ENCODE measurements at regions not wholly inside any gene's neighbourhood (a gene's known extent, or its start where the extent isn't known, plus 50 kb on each side); places are given as distances from the start of the nearest gene placed in this dataset.

DNA sequence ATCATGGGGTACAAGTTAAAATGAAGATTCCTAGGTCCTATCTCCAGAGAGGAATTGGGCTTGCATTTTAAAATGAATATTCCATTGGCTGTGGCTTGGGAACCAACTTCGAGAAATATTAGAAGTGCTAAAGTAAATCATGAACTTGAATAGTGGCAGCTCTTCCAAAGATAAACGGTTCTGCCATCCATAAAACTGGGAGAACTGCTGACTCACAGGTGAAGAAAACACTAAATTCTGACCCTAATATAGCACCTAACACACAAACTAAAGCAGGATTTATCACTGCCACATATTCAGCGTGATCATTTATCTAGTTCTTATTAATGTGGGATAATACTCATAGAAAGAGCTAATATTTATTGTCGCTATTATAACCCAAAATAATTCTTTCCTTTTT, 508.1 kb upstream of the ID4 start (continued):
- TF ChIP-seq WRNIP1 (IDR thresholded peaks at IDR 0.05; ENCODE audit: borderline replicate concordance, low read depth, low read length) (no peak), MEF2B (IDR thresholded peaks at IDR 0.05; ENCODE audit: partially characterized antibody, poor library complexity, severe bottlenecking) (no peak)
- TF ChIP-seq, protein P1, sequence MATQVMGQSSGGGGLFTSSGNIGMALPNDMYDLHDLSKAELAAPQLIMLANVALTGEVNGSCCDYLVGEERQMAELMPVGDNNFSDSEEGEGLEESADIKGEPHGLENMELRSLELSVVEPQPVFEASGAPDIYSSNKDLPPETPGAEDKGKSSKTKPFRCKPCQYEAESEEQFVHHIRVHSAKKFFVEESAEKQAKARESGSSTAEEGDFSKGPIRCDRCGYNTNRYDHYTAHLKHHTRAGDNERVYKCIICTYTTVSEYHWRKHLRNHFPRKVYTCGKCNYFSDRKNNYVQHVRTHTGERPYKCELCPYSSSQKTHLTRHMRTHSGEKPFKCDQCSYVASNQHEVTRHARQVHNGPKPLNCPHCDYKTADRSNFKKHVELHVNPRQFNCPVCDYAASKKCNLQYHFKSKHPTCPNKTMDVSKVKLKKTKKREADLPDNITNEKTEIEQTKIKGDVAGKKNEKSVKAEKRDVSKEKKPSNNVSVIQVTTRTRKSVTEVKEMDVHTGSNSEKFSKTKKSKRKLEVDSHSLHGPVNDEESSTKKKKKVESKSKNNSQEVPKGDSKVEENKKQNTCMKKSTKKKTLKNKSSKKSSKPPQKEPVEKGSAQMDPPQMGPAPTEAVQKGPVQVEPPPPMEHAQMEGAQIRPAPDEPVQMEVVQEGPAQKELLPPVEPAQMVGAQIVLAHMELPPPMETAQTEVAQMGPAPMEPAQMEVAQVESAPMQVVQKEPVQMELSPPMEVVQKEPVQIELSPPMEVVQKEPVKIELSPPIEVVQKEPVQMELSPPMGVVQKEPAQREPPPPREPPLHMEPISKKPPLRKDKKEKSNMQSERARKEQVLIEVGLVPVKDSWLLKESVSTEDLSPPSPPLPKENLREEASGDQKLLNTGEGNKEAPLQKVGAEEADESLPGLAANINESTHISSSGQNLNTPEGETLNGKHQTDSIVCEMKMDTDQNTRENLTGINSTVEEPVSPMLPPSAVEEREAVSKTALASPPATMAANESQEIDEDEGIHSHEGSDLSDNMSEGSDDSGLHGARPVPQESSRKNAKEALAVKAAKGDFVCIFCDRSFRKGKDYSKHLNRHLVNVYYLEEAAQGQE (IDR thresholded peaks at IDR 0.05; ENCODE audit: low read depth, low read length) = no peak

DNA sequence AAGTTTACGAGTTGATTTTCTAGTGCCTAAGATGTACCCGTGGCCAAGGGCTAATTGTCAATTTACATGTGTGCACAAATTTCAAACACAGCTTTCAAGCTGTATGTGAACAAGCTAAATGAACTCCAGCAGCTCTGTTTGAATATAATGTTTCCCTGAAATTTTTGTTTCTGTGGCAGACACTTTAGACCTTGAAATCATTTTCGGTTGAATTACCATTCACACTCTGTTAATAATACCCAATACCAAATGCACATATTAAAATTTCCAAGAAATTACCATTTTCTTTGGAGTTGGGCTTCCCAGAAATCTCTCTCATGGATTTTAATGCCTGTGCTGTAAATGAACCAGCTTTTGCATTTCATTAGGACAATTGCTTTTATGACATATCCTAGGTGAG, 506.1 kb upstream of the ID4 start:
- DNase-seq (ENCODE audit: low read depth, low spot score) (no peak), FAIRE-seq (no peak), ATAC-seq (no peak)
- 15% methylated on average over 3 of the region's 3 CpGs for WGBS (ENCODE audit: insufficient coverage, insufficient replicate concordance, low lambda C conversion rate, missing lambda C conversion rate)
- no peak overlapping the region for H3K27ac ChIP-seq (ENCODE audit: control insufficient read depth, insufficient read depth)
- H2AFZ ChIP-seq (ENCODE audit: control insufficient read depth, low read depth, low read length) = no peak overlapping the region
- ChIA-PET POLR2A (no interaction called here), CTCF (no interaction called here), RAD21 (ENCODE audit: unreplicated experiment) (no interaction called here), SMC1A (ENCODE audit: uncharacterized antibody, unreplicated experiment) (no interaction called here)
- no peak overlapping the region for H3K4me2 ChIP-seq (ENCODE audit: control insufficient read depth, insufficient read depth)
- H3K9ac ChIP-seq (ENCODE audit: control insufficient read depth, insufficient read depth, low read length) = no peak overlapping the region
- H3K36me3 ChIP-seq (ENCODE audit: control insufficient read depth in 2 of 2, insufficient read depth in 2 of 2, low read length in 1 of 2) = no peaks in the 10 kb centered on the region
- H4K20me1 ChIP-seq (ENCODE audit: control insufficient read depth, insufficient read depth) = no peaks in the 10 kb centered on the region
- H3K79me2 ChIP-seq (ENCODE audit: control insufficient read depth, insufficient read depth, low read length) = no peaks in the 10 kb centered on the region
- H3K9me3 ChIP-seq (replicated peaks; ENCODE audit: control insufficient read depth, insufficient read depth, low read length) = no peaks in the 10 kb centered on the region
- intact Hi-C loops (cut with micrococcal nuclease; ENCODE audit: unreplicated experiment) = no loop called here
- no peak overlapping the region for H3K4me3 ChIP-seq
- no peaks in the 10 kb centered on the region for H3K27me3 ChIP-seq (replicated peaks in 1 of 2; ENCODE audit: control insufficient read depth in 2 of 2, insufficient read depth in 2 of 2, low read length in 1 of 2)
- no peaks in the 10 kb centered on the region for H3K4me1 ChIP-seq (ENCODE audit: control insufficient read depth, insufficient read depth, low read length)
- BruUV-seq (replicated peaks) = no TSS peak
- in situ Hi-C loops (cut with MboI) = no loop called here
- TF ChIP-seq TCF3 (IDR thresholded peaks at IDR 0.05; ENCODE audit: borderline replicate concordance, insufficient read depth, low read depth, low read length) (no peak), GABPA (IDR thresholded peaks at IDR 0.05; ENCODE audit: low read depth) (no peak), EP300 (IDR thresholded peaks at IDR 0.05; ENCODE audit: borderline replicate concordance in 1 of 2, control insufficient read depth in 1 of 2, low read depth in 2 of 2, low read length in 2 of 2) (no peak), BRCA1 (IDR thresholded peaks at IDR 0.05; ENCODE audit: low read depth, low read length) (no peak), CREB1 (IDR thresholded peaks at IDR 0.05; ENCODE audit: low read depth) (no peak), POU2F2 (IDR thresholded peaks at IDR 0.05; ENCODE audit: borderline replicate concordance, low read depth, low read length) (no peak), IRF4 (IDR thresholded peaks at IDR 0.05; ENCODE audit: low read depth, low read length) (no peak), PAX8 (IDR thresholded peaks at IDR 0.05) (no peak), EED (IDR thresholded peaks at IDR 0.05; ENCODE audit: low read depth) (no peak), NR2C1 (IDR thresholded peaks at IDR 0.05) (no peak), NBN (IDR thresholded peaks at IDR 0.05) (no peak), TCF12 (IDR thresholded peaks at IDR 0.05; ENCODE audit: low read depth, low read length) (no peak)
- TF ChIP-seq, protein P2, sequence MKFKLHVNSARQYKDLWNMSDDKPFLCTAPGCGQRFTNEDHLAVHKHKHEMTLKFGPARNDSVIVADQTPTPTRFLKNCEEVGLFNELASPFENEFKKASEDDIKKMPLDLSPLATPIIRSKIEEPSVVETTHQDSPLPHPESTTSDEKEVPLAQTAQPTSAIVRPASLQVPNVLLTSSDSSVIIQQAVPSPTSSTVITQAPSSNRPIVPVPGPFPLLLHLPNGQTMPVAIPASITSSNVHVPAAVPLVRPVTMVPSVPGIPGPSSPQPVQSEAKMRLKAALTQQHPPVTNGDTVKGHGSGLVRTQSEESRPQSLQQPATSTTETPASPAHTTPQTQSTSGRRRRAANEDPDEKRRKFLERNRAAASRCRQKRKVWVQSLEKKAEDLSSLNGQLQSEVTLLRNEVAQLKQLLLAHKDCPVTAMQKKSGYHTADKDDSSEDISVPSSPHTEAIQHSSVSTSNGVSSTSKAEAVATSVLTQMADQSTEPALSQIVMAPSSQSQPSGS (IDR thresholded peaks at IDR 0.05; ENCODE audit: low read length) = no peak
- TF ChIP-seq, protein P3, sequence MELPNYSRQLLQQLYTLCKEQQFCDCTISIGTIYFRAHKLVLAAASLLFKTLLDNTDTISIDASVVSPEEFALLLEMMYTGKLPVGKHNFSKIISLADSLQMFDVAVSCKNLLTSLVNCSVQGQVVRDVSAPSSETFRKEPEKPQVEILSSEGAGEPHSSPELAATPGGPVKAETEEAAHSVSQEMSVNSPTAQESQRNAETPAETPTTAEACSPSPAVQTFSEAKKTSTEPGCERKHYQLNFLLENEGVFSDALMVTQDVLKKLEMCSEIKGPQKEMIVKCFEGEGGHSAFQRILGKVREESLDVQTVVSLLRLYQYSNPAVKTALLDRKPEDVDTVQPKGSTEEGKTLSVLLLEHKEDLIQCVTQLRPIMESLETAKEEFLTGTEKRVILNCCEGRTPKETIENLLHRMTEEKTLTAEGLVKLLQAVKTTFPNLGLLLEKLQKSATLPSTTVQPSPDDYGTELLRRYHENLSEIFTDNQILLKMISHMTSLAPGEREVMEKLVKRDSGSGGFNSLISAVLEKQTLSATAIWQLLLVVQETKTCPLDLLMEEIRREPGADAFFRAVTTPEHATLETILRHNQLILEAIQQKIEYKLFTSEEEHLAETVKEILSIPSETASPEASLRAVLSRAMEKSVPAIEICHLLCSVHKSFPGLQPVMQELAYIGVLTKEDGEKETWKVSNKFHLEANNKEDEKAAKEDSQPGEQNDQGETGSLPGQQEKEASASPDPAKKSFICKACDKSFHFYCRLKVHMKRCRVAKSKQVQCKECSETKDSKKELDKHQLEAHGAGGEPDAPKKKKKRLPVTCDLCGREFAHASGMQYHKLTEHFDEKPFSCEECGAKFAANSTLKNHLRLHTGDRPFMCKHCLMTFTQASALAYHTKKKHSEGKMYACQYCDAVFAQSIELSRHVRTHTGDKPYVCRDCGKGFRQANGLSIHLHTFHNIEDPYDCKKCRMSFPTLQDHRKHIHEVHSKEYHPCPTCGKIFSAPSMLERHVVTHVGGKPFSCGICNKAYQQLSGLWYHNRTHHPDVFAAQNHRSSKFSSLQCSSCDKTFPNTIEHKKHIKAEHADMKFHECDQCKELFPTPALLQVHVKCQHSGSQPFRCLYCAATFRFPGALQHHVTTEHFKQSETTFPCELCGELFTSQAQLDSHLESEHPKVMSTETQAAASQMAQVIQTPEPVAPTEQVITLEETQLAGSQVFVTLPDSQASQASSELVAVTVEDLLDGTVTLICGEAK (IDR thresholded peaks at IDR 0.05; ENCODE audit: borderline replicate concordance) = no peak

Data from GM12878 (cell line).